K562 (cell line): ENCODE measurements at regions not wholly inside any gene's neighbourhood (a gene's known extent, or its start where the extent isn't known, plus 50 kb on each side); places are given as distances from the start of the nearest gene placed in this dataset.

ENCODE experiments used
- ATAC-seq: fragments of 200-7000 bp; cut with Tn5 transposase; 3 replicates; pipeline ENCODE4 v1.9.1; 2020; ENCODE audit warnings: moderate library complexity
- BruUV-seq: library from RNA; stranded (reverse); fragments of 400-500 nt; replicated peaks from 2 replicates; lab custom pipeline; 2021; lab: Mats Ljungman, UMichigan
- CTCF ChIA-PET: fragments of 300-600 bp; formaldehyde crosslinking; extraction: SDS; loops from one replicate; lab custom pipeline; 2021; ENCODE audit warnings: low intra/inter-chr PET ratio; lab: Yijun Ruan, JAX
- POLR2A ChIA-PET: fragments of 300-600, 350-650 bp; sonication (Branson Sonifier 250); formaldehyde crosslinking; extraction: SDS; loops from one replicate; lab custom pipeline; 2021; ENCODE audit warnings: antibody characterized with exemption, inconsistent platforms; lab: Yijun Ruan, JAX
- DNase-seq, 4 experiments: peaks; one replicate each; pipeline versions ENCODE4 v3.0.0 to v3.0.0-alpha.2; 2011 to 2018; ENCODE audit warnings: low spot score in 3 of 4, mixed read lengths in 3 of 4; ENCODE audit errors: extremely low read depth in 1 of 4
- FAIRE-seq: peaks from 2 replicates; lab custom pipeline; 2011; peaks lifted over from hg19 to GRCh38; lab: Jason Lieb, UNC
- H2AFZ ChIP-seq: 2 replicates; pipeline ENCODE4 v1.6.0; 2011; ENCODE audit warnings: low read depth, low read length, control low read depth, inconsistent platforms
- H3K27ac ChIP-seq: fragments of 200-600 bp; 3 replicates; pipeline ENCODE4 v1.8.0; 2011; ENCODE audit warnings: low read depth, mild to moderate bottlenecking, control low read depth, inconsistent platforms, low read length, moderate library complexity, mixed read lengths; ENCODE audit errors: extremely low read depth
- H3K27me3 ChIP-seq, 2 experiments: fragments of 300-600 bp in 1 of 2; 2 replicates in 1 of 2; 3 replicates in 1 of 2; pipeline versions ENCODE4 v1.6.0 to v1.8.0; 2011; ENCODE audit warnings: inconsistent platforms in 2 of 2, low read length in 2 of 2, mild to moderate bottlenecking in 1 of 2, mixed read lengths in 1 of 2, moderate library complexity in 1 of 2; ENCODE audit not compliant: control insufficient read depth in 2 of 2, insufficient read depth in 2 of 2
- H3K36me3 ChIP-seq: fragments of 300-600 bp; 3 replicates; pipeline ENCODE4 v1.8.0; 2011; ENCODE audit warnings: mild to moderate bottlenecking, low read length, inconsistent platforms; ENCODE audit not compliant: control insufficient read depth, insufficient read depth
- H3K4me1 ChIP-seq, 2 experiments: fragments of 200-600 bp in 1 of 2; replicated peaks in 1 of 2; 2 replicates in 1 of 2; 3 replicates in 1 of 2; pipeline versions ENCODE4 v1.5.1 to v1.8.0; 2011; ENCODE audit warnings: inconsistent platforms in 2 of 2, low read length in 2 of 2, mild to moderate bottlenecking in 1 of 2, mixed read lengths in 1 of 2, moderate library complexity in 1 of 2; ENCODE audit not compliant: control insufficient read depth in 2 of 2, insufficient read depth in 2 of 2
- H3K4me2 ChIP-seq: 2 replicates; pipeline ENCODE4 v1.6.1; 2011; ENCODE audit warnings: low read length, control low read depth, inconsistent platforms, mixed read lengths; ENCODE audit not compliant: insufficient read depth
- H3K4me3 ChIP-seq: fragments of 200-600 bp; sonication (generic), shearing (Covaris generic); 2 replicates; pipeline ENCODE4 v1.5.1; 2016; ENCODE audit warnings: control low read depth, inconsistent platforms
- H3K79me2 ChIP-seq: fragments of 200-600 bp; 3 replicates; pipeline ENCODE4 v1.8.0; 2011; ENCODE audit warnings: low read length, inconsistent platforms; ENCODE audit not compliant: control insufficient read depth, insufficient read depth
- H3K9ac ChIP-seq, 2 experiments: 2 replicates each; pipeline versions ENCODE4 v1.6.0 to v1.6.1; 2011; ENCODE audit warnings: low read depth in 2 of 2, low read length in 2 of 2, control low read depth in 1 of 2, inconsistent platforms in 1 of 2, mild to moderate bottlenecking in 1 of 2, mixed read lengths in 1 of 2; ENCODE audit not compliant: insufficient read depth in 1 of 2
- H3K9me1 ChIP-seq: one replicate; pipeline ENCODE4 v1.6.0; 2011; ENCODE audit warnings: inconsistent platforms, mild to moderate bottlenecking, low read length, moderate library complexity; ENCODE audit not compliant: control insufficient read depth, insufficient read depth
- H3K9me3 ChIP-seq: replicated peaks from 2 replicates; pipeline ENCODE4 v1.5.1; 2011; ENCODE audit warnings: low read depth, low read length, inconsistent platforms; ENCODE audit not compliant: control insufficient read depth, insufficient read depth
- H4K20me1 ChIP-seq: replicated peaks from 2 replicates; pipeline ENCODE4 v1.6.1; 2011; ENCODE audit warnings: low read length, inconsistent platforms, mixed read lengths; ENCODE audit not compliant: control insufficient read depth, insufficient read depth
- MCM7 ChIP-seq, 2 experiments: fragments of 450-650 bp; IDR thresholded peaks; 2 replicates each; pipeline ENCODE4 v1.6.1; 2016 to 2018
- SMARCC2 ChIP-seq: fragments of 450-650 bp; IDR thresholded peaks from 2 replicates; pipeline ENCODE4 v1.6.1; 2017; ENCODE audit warnings: antibody characterized with exemption, moderate library complexity, mild to moderate bottlenecking, low read depth
- TFAM ChIP-seq: fragments of 250-450 bp; sonication (Bioruptor Pico); conservative IDR thresholded peaks from 2 replicates; pipeline ENCODE4 v1.5.0; 2021; ENCODE audit warnings: mild to moderate bottlenecking, moderate library complexity
- TSC22D4 ChIP-seq: fragments of 450-650 bp; IDR thresholded peaks from 2 replicates; pipeline ENCODE4 v1.6.1; 2016; ENCODE audit warnings: missing genetic modification characterization, missing biosample characterization, control low read depth
- YBX1 ChIP-seq: fragments of 450-650 bp; IDR thresholded peaks from 2 replicates; pipeline ENCODE4 v1.7.1; 2016; ENCODE audit warnings: mild to moderate bottlenecking
- ZNF274 ChIP-seq: IDR thresholded peaks from 2 replicates; pipeline ENCODE4 v1.6.1; 2011; ENCODE audit warnings: low read depth, mild to moderate bottlenecking, low read length, moderate library complexity, borderline replicate concordance
- ZNF316 ChIP-seq: fragments of 450-650 bp; IDR thresholded peaks from 2 replicates; pipeline ENCODE4 v1.6.1; 2016
- WGBS: fragments of 100-300 bp; shearing (Covaris generic); methylation state at CpG from one replicate; pipeline ENCODE4 v1.1.6; 2016; ENCODE audit warnings: low coverage, mixed read lengths; ENCODE audit not compliant: insufficient coverage; ENCODE audit errors: missing lambda C conversion rate; 5-methylcytosine and 5-hydroxymethylcytosine counted together
- in situ Hi-C: fragments of 300-500 bp; cut with MboI; formaldehyde crosslinking; loops from 4 replicates; pipeline ENCODE4 v1.15.0; 2018; ENCODE audit warnings: inconsistent platforms, mixed read lengths
- intact Hi-C: fragments of 100-400 bp; cut with micrococcal nuclease; formaldehyde crosslinking; loops from 2 replicates; pipeline ENCODE4 v1.14.2; 2022
- TF ChIP-seq, protein P1 (sequence below), 3 experiments: IDR thresholded peaks in 2 of 3; conservative IDR thresholded peaks in 1 of 3; 2 replicates each; pipeline ENCODE4 v1.5.1; 2011 to 2012; ENCODE audit warnings: low read length in 3 of 3, mild to moderate bottlenecking in 3 of 3, control low read depth in 2 of 3, improper control_type of control experiment in 1 of 3, inconsistent platforms in 1 of 3, low read depth in 1 of 3, mixed read lengths in 1 of 3, moderate library complexity in 1 of 3; ENCODE audit not compliant: insufficient read depth in 2 of 3
- TF ChIP-seq, protein P2 (sequence below): sonication (generic); formaldehyde crosslinking; IDR thresholded peaks from 2 replicates; pipeline ENCODE4 v1.8.0; 2022; ENCODE audit warnings: mild to moderate bottlenecking, missing genetic modification reagents
- TF ChIP-seq, protein P3 (sequence below): fragments of 450-650 bp; IDR thresholded peaks from 2 replicates; pipeline ENCODE4 v1.7.1; 2018; ENCODE audit warnings: mild to moderate bottlenecking, low read depth; ENCODE audit not compliant: partially characterized antibody

DNA sequence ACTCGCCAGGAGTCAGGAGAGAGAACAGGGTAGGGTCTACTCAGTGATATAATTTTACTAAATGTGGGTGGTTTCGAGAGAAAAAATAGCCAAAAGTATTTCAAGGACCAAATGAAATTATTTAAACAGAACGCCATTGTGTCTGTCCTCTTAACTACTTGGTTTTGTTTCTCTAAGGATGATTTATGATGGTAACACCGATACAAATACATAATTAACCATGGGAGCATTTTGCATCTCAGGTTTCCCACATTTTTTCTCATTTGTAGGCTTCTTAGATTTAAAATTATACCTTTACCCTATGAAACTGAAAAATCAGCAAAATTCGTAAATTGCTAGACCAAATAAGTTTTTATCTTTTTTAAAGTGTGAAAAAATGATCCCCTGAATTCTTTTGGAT is 188.2 kb downstream of the ZFP64 start:
- Histone ChIP-seq H3K4me2 (no peak overlapping the region), H3K79me2 (no peaks in the 10 kb centered on the region), H3K4me3 (no peak overlapping the region), H3K27ac (no peak overlapping the region), H3K27me3 (peaks cover 2 to 4% of the 10 kb centered on the region in 2 experiments; a peak in 2 of 5 replicates), H3K9ac (no peak overlapping the region), H3K9me1 (no peaks in the 10 kb centered on the region), H3K4me1 (no peaks in the 10 kb centered on the region), H4K20me1 (no peaks in the 10 kb centered on the region), H2AFZ (no peak overlapping the region), H3K36me3 (no peaks in the 10 kb centered on the region), H3K9me3 (no peaks in the 10 kb centered on the region)
- FAIRE-seq = no peak
- intact Hi-C loops (no loop called here), in situ Hi-C loops (no loop called here)
- TF ChIP-seq YBX1 (no peak), SMARCC2 (no peak), ZNF274 (no peak), ZNF316 (peak; percentile 16; the same call in 1 of the 2 replicates), TFAM (CRISPR knock-in tag) (no peak), MCM7 (IDR thresholded peaks at IDR 0.05) (no peak), TSC22D4 (tag) (no peak)
- ATAC-seq = no peak
- BruUV-seq = no TSS peak
- WGBS = 0% methylated on average over 5 of the region's 5 CpGs
- CTCF ChIA-PET = no interaction called here
- POLR2A ChIA-PET = no interaction called here
- no peak for DNase-seq

GRCh38 chr20:52001999-52002666 is 189.4 kb downstream of the ZFP64 start:
- ChIA-PET POLR2A (no interaction called here), CTCF (no interaction called here)
- no peak overlapping the region for H3K9ac ChIP-seq

More at GRCh38 chr20:52001999-52002666, 189.4 kb downstream of the ZFP64 start:
- H3K27me3 ChIP-seq = peaks cover 2 to 4% of the 10 kb centered on the region in 2 experiments; a peak in 2 of 5 replicates
- H3K9me1 ChIP-seq = no peaks in the 10 kb centered on the region
- H3K4me2 ChIP-seq = no peak overlapping the region
- no peak overlapping the region for H2AFZ ChIP-seq
- in situ Hi-C loops = no loop called here
- ATAC-seq (no peak), DNase-seq (no peak), FAIRE-seq (no peak)
- no TSS peak for BruUV-seq
- intact Hi-C loops = no loop called here
- no peaks in the 10 kb centered on the region for H3K36me3 ChIP-seq
- TF ChIP-seq, protein P1, sequence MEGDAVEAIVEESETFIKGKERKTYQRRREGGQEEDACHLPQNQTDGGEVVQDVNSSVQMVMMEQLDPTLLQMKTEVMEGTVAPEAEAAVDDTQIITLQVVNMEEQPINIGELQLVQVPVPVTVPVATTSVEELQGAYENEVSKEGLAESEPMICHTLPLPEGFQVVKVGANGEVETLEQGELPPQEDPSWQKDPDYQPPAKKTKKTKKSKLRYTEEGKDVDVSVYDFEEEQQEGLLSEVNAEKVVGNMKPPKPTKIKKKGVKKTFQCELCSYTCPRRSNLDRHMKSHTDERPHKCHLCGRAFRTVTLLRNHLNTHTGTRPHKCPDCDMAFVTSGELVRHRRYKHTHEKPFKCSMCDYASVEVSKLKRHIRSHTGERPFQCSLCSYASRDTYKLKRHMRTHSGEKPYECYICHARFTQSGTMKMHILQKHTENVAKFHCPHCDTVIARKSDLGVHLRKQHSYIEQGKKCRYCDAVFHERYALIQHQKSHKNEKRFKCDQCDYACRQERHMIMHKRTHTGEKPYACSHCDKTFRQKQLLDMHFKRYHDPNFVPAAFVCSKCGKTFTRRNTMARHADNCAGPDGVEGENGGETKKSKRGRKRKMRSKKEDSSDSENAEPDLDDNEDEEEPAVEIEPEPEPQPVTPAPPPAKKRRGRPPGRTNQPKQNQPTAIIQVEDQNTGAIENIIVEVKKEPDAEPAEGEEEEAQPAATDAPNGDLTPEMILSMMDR (IDR thresholded peaks at IDR 0.05 in 2 of 3, conservative IDR thresholded peaks at IDR 0.05 in 1 of 3; ENCODE audit: insufficient read depth in 2 of 3, low read depth in 1 of 3, low read length in 3 of 3) = 0 out of 6 replicates have a peak, but pooled peaks of 1 of the 3 experiments have one; percentile 15
- TF ChIP-seq, protein P2, sequence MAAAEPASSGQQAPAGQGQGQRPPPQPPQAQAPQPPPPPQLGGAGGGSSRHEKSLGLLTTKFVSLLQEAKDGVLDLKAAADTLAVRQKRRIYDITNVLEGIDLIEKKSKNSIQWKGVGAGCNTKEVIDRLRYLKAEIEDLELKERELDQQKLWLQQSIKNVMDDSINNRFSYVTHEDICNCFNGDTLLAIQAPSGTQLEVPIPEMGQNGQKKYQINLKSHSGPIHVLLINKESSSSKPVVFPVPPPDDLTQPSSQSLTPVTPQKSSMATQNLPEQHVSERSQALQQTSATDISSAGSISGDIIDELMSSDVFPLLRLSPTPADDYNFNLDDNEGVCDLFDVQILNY (CRISPR knock-in tag) = no peak
- TF ChIP-seq, protein P3, sequence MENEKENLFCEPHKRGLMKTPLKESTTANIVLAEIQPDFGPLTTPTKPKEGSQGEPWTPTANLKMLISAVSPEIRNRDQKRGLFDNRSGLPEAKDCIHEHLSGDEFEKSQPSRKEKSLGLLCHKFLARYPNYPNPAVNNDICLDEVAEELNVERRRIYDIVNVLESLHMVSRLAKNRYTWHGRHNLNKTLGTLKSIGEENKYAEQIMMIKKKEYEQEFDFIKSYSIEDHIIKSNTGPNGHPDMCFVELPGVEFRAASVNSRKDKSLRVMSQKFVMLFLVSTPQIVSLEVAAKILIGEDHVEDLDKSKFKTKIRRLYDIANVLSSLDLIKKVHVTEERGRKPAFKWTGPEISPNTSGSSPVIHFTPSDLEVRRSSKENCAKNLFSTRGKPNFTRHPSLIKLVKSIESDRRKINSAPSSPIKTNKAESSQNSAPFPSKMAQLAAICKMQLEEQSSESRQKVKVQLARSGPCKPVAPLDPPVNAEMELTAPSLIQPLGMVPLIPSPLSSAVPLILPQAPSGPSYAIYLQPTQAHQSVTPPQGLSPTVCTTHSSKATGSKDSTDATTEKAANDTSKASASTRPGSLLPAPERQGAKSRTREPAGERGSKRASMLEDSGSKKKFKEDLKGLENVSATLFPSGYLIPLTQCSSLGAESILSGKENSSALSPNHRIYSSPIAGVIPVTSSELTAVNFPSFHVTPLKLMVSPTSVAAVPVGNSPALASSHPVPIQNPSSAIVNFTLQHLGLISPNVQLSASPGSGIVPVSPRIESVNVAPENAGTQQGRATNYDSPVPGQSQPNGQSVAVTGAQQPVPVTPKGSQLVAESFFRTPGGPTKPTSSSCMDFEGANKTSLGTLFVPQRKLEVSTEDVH = no peak
- H3K9me3 ChIP-seq = no peaks in the 10 kb centered on the region
- no peaks in the 10 kb centered on the region for H3K4me1 ChIP-seq
- H3K4me3 ChIP-seq = no peak overlapping the region
- no peaks in the 10 kb centered on the region for H4K20me1 ChIP-seq
- WGBS = 1% methylated on average over 8 of the region's 8 CpGs
- no peak overlapping the region for H3K27ac ChIP-seq
- no peaks in the 10 kb centered on the region for H3K79me2 ChIP-seq
